ENCODE measurements at regions not wholly inside any gene's neighbourhood (a gene's known extent, or its start where the extent isn't known, plus 50 kb on each side); places are given as distances from the start of the nearest gene placed in this dataset.

- no peak for TF ChIP-seq POLR2A (IDR thresholded peaks at IDR 0.05)
- no peak for TF ChIP-seq CTCF (IDR thresholded peaks at IDR 0.05)
- TF ChIP-seq POLR2AphosphoS5 (IDR thresholded peaks at IDR 0.05) = no peak
Observed at GRCh38 chr5:159735749-159736660, 180.3 kb upstream of the ADRA1B start.

All from breast epithelium (tissue), 3 donors.